NCI-H146 treated with DMSO at 0.1 percent for 48 hours (cell line): ENCODE measurements at regions not wholly inside any gene's neighbourhood (a gene's known extent, or its start where the extent isn't known, plus 50 kb on each side); places are given as distances from the start of the nearest gene placed in this dataset.
"Not testable (repeated sequence)": the region's sequence is repeated elsewhere in the genome, so short reads cannot be mapped to it uniquely, and the experiment has no call there.

Experiments used
- DNase-seq: peaks from one replicate; lab custom pipeline; 2025; ENCODE audit not compliant: unreplicated experiment; lab: John Stamatoyannopoulos, UW

DNA sequence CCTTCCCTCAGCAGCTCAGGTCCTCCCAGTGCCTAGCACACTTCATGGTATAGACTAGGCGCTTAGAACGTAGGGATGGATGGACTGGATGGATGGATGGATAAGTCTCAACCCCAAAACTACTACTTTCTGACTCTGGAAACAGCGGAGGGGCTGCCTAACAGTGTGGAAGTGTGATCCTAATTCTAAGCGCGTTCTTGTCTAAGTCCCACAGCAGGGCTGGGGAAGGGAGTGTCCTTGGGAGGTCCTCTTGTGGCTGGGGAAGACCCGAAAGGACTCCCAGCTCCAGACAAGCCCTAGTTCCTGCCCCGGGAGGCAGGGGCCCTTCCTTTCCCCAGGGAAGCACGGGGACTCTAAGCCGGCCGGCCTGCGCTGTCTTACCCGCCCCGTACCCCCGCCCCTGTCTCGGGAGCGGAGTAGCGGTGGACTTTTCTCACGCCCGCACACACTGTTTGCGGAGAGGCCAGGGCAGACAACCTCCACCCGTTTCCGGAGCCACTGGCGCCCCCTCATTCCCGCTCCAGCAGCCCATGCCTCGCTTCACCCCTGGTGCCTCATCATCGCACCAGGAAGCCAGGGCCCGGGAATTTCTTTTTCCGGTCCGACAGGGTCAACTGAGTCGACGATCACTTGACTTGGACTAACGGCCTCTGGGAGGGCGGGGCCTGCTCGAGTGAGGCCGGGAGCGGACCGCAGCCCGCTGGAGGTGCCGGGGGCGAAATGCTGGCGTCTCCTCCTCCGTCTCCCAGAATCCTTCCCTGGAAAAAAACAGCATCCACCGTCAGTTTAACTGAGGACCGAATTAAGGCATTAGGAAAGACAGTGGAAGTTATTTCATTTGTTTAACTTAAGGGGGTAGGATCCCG, 133.3 kb downstream of the TBC1D2B start:
- DNase-seq = peak; percentile 43

DNA sequence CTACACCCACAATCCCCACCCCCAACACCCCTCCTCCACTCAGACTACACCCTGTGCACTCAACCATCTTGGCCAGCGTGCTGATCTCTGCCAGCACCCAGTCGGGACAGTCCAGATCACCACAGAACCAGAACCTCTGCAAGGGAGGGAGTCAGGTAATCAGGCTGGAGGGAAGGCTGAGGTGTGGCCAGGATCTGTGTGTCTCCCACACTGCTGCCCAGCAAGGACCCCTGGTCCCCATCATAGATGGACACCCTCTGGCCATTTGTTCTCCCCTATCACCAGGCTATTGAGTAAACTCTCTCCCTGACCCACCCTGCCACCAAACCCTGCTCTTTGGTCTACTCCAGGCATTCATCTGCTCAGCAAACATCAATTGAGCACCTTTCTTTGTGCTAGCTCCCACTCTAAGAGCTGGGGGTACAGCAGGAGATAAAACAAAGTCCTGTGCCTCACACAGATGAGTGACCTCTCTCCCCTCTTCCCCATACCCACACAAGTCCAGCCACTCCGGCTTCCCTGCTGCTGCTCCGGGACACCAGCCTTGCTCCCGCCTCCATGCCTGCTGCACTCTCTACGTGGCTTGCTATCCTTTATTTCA, 134.8 kb downstream of the TBC1D2B start:
- DNase-seq = no peak

DNA sequence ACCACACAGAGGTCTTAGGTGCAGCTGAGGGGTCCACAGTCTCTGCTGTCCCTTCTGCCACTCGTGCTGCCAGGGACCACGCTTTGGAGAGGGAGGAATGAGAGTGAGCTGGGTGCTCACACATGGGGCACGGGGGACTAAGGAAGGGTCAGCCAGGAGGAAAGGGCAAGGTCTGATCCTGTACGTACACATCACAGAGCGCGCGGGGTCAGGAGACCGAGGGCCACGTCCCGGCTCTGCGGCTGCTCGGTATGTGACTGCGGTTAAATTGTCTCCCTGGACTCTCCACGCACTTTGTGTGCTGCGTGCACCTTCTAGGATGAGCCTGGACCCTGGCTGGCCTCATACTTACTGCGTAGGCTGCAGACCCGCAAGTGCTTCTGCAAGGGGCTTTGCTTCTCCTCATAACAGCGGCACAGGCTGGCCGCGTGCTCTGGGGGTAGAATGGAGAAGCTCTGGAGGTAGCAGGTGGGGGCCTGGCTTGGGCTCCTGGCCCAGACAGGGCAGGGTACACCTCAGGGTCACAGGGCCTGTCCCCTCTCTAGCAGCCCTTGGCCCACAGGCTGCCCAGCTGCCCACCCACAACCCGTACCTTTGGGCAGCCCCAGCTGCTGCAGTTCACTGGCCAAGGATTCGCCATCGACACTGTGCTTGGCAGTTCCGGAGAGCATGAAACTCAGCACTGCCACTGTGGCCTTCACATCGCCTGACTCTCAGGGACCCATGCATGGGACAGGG, 136.3 kb downstream of the TBC1D2B start:
- DNase-seq = not testable (repeated sequence)

DNA sequence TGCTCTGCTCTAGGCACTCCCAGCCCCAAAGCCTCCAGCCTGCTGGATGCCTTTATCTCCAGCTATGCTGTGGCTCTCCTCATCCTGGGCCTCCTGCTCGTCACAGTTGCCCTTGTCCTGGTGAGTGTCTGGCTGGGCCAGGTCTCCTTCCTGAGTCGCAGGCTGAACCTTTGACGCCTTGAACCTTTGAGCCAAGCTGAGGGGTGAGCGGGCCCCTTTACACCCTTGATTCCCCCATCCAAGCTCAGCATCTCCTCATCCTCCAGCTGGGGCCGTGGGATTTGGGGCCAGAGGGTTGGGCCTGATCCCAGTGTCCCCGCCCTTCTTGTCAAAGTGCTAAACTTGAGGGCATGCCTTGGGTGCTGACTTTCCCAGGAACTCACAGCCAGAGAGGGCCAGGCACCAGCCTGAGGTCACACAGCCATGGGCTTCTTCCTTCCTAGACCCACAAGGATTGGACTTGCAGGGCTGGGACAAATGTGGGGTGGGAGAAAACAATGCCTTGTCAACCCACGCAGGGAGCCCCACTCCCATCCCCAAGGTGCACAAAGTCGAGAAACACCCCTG, 137.0 kb downstream of the TBC1D2B start:
- DNase-seq = no peak

DNA sequence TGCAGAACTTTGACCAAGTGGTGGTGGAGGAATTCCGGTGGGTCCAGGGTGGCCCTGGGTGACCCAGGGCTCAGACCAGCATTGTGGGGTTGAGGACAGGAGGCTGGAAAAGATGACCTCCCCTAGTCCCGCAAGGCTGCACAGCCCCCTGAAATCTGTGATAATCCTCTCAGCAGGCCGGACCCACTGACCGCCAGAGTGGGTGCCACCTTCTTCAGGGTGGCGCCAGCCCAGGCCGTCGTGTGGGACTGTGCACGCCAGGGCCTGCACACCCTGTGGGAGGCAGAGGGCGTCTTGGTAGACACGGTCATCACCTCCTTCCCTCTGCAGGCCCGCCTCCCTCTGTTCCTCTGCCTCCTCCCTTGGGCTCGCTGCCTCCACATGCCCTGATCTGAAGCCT, 137.7 kb downstream of the TBC1D2B start:
- no peak for DNase-seq

DNA sequence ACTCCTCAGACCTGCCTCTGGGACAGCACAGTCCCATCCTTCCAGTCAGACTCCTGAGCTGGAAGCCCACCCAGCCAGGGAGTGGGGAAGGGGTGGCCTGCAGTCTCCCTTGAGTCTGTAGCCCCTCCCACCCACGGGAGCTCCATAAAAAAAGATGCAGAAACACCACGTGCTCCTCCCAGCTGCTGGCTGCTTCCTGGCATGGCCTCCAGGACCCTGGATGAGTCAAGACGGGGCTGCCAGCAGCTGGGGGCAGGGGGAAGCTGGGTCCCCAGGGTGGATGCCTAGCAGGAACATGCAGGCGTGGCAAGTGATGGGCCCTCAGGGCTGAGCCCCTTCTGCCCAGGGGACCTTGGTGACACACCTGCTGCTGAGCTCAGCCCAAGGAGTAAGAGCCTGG, 138.5 kb downstream of the TBC1D2B start:
- DNase-seq = not testable (repeated sequence)

DNA sequence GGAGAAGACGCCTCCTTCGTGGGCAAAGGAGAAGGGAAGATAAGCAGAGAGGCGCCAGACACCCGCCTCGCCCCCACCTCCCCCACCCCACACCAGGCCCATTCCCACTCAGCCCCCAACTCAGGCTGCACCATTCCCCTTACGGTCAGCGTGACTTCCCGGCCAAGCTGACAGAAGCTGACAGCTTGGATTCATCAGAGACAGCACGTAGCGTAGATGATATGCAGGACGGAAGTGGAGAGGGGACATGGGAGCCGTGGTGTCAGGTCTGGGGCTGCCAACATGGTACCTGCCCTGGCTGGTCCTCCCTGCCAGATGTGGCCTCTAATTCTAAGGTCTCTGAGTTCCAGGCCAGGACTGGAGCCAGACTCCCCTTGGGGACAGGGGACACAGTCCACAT, 139.0 kb downstream of the TBC1D2B start:
- DNase-seq = not testable (repeated sequence)

DNA sequence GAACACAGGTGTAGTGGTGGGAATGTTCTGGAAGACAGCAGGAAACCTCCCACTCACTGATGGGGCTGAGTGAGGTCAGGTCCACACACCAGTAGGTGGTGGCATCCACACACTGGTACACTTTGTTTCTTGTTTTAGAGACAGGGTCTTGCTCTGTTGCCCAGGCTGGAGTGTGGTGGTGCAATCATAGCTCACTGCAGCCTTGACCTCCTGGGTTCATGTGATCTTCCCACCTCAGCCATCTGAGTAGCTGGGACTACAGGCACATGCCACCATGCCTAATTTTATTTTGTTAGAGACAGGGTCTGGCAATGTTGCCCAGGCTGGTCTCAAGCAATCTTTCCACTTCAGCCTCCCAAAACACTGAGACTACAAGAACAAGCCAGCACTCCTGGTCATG, 140.9 kb downstream of the TBC1D2B start:
- not testable (repeated sequence) for DNase-seq

DNA sequence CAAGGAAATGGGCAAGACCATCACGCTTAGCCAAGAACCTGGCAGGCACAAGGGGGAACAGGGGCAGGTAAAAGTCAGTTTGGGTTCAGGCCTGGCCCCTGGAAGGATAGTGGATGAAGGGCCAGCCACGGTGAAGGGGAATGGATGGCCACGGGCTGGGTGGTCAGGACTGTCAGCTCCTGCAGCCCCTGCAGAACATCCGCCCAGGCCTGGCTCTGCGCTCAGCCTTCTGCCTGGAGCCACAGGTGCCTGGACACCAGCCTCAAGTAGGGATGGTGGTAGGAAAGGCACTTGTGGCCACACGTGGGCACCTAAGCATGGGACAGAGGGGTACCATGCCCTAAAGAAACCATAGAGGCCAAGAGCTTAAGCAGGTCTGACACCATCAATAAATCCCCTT, 143.0 kb downstream of the TBC1D2B start:
- DNase-seq = not testable (repeated sequence)

DNA sequence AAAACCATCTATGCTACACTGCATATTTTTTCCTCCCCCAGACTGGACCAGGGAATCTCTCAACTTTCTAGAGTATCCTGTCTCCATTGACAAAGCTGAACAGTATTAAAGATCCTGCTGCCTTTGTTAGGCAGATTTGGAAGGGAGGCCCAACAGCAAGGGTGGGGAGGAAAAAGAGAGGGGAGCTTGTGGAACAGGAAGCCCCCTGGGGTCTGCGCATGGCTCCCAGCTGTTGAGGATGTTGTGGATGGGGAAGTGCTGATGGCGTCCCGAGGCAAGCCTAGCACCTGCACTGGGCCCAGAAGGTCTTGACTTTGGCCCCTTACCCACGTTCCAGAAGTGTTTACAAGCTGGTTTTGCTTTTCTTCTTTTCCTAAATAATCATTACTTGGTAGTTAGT, 146.6 kb downstream of the TBC1D2B start:
- not testable (repeated sequence) for DNase-seq

DNA sequence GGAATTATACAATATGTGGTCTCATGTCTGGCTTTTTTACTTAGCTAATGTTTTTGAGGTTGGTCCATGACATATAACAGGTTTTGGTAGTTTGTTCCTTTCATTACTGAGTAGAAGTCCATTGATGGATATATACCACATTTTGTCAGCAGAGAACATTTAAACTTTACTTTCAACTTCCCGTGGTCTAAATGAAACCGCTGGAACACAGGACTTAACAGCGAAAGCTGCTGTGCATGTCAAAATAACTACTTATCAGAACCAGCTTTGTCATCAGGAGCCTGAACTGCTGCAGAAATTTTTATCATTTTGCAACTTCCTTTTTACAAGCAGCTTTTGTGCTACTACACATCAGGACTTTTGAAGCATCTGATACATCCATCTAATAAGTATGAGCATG, 147.0 kb downstream of the TBC1D2B start:
- not testable (repeated sequence) for DNase-seq

DNA sequence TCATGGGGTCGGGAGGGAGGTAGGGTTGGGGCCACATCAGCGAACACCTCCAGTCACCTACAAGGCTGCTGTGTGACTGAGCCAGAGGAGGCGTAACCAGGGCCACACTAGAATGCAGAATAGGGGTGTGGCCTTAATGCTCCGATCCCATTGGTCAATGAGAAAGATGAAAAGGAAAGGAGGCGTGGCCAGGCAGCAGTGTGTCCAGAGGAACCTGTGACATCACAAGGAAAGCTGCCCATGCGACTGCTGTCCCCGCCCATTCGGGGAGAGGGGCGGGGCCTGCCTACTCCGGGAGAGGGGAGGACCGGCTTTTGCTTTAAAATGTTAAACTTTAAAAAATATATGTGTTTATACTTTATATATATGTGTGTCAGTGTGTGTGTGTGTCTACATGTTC, 150.7 kb downstream of the TBC1D2B start:
- not testable (repeated sequence) for DNase-seq

DNA sequence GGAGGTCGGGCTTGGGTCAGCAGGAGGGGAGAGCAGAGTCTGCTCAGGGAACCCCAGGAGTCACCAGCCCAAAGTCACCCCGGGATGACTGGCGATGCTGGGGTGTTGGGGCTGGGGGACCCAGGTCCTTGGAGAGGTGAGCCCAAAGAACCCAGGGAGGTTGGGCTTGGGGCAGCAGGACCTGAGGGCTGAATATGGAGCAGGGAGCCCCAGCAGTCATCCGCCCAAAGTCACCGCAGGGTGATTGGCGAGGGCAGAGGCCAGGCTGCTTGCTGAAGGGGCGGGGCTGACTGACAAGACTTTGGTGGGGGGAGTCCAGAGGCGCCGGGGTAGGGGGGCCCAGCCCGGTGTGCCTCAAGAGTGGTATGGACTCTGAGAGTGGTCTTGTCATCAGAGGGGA, 151.2 kb downstream of the TBC1D2B start:
- DNase-seq = not testable (repeated sequence)

DNA sequence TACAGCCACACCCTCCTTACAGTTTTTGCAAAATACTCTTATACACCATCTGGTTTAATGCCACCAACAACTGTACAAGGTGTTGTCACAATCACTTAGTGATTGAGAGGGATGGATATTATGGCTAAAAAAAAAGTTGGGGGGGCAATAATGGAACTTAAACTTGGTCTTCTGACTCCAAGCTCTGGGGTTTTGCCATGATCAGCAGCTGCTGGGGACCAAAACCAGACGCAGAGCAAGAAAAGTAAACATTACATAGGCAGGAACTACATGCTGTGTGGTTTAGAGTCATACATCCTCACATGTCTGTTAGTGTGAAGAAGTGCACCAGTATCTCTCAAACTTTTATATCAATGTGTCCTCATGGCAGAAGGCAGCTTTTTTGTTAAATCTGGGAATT, 152.4 kb downstream of the TBC1D2B start:
- DNase-seq = not testable (repeated sequence)

DNA sequence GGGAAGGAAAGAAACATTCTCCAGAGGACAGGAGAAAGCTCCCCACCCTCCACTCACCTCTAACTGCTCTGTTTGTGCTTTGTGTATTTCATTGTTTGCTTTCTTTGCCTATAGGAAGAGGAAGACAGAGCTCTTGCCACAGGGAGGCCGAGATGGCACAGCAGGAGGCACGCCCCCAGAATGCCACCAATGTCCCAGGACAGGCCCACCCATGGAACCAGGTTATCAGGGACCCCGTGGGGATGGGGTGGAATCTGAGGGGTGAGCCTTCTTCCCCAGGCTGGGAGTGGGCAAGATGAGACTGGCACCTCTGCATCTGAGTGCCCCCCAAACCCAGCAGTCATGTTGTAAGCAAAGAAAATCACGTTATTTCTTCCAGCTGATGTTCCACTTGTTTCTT, 155.8 kb downstream of the TBC1D2B start:
- DNase-seq = no peak

DNA sequence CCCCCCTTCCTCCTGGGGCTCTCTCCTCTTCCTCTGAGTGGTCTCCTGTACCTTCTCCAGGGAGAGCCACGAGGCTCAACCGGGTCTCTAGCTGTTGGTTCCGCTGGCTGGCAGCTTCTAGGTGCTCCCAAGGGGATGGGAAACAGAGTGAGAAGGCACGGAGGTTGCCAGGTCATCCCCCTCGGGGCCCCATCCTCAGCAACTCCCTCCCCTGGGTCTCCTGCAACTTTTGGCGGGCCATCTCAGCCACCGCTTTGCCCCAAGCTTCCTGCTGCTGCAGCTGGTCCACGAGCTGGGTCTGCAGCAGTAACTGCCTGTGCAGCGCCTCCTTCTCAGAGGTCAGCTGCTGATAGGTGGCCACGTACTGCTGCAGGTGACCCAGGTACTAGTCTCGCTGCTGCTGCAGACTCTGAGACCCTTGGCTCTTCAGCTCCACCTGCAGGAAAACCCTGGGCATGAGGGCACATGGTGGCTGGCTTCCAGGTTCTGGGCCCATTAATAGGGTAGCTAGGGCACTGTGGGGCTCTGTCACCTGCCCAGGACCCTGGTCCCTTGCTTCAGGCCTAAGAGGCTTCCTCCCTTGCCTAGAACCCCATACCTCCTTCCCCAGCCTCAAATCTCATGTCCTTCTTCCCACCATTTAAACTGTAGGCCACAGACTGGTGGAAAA, 160.4 kb downstream of the TBC1D2B start:
- not testable (repeated sequence) for DNase-seq

DNA sequence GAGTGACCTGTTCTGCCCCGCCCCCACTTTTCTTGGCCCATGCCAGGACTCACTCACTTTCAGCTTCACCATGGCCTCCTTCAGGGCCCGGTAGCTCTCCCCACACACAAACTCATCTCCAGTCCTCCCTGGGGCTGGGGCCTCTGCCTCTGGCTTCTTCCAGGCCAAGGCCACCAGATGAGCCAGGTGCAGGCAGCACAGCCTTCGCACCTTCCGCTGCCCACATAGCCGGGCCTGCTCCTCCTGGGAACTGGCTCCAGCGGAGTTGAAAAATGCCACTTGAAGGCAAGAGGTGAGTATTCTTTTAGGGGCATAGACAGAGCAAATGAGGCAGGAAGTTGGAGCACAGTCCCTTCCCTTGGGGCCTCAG, 161.6 kb downstream of the TBC1D2B start:
- not testable (repeated sequence) for DNase-seq

DNA sequence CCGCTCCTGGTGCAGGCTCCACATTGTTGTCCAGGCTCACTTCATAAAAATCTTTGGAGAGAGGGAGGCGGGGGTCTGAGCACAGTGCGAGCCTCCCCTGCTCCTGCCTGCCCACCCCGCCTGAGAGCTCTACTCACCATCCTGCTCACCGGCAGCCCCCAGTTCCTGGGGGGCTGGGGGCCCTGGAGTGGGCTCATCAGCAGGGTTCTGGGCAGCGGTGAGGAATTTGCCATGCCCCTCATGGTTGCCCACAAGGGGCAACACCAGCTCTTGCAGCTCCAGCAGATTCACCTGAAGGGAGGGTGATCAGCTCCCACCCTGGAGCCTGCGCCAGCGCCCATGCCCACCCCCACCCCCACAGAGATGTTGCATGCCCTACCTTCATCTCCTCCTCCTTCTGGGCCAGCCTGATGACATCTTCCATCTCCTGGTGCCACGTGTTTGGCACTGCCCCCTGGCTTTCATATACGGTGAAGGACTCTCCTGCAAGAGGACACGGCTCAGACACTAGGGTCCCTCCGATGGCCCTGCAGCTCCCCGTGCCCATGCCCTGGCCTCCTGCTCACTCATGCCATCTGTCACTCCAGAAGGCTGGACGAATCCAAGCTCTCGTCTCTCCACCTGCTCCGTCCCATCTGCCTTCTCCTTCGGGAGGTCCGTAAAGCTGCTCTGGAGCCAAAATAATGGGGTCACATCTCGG, 162.1 kb downstream of the TBC1D2B start:
- no peak for DNase-seq

DNA sequence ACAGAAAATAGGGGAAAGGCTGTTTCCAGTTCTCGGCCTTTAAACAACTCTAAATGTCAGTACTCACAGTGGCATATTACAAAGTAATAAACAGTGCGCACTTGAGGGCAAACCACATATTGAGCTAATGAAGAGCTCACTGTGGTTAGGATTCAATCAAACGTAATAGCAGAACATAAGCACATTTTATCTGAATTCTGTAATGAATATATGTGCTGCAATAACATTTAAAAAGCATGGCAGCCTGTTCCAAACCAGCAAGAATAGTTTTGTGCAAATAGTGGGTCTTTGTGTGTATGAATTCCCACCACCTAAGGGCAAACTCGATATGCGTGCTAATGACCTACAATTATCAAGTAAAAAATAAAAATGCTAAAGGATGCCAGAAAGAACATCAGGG, 163.0 kb downstream of the TBC1D2B start:
- not testable (repeated sequence) for DNase-seq
